Mammary epithelial cell (primary cell): ENCODE measurements at regions not wholly inside any gene's neighbourhood (a gene's known extent, or its start where the extent isn't known, plus 50 kb on each side); places are given as distances from the start of the nearest gene placed in this dataset.

Experiments
- CTCF ChIP-seq, 2 donors: IDR thresholded peaks in 1 of 2; conservative IDR thresholded peaks in 1 of 2; 2 replicates each; pipeline ENCODE4 v1.5.1; 2011 to 2012; ENCODE audit warnings: inconsistent platforms in 2 of 2, low read length in 2 of 2, mild to moderate bottlenecking in 2 of 2, control low read depth in 1 of 2, low read depth in 1 of 2; ENCODE audit not compliant: insufficient read depth in 1 of 2; ENCODE audit errors: extremely low read depth in 1 of 2
- EZH2 ChIP-seq: IDR thresholded peaks from 2 replicates; pipeline ENCODE4 v1.6.1; 2012; ENCODE audit warnings: low read length, inconsistent platforms, borderline replicate concordance

GRCh38 chr6:79755967-79756366 is 124.8 kb downstream of the SH3BGRL2 start:
- no peak for TF ChIP-seq EZH2
- TF ChIP-seq CTCF (conservative IDR thresholded peaks at IDR 0.05 in 1 of 2, IDR thresholded peaks at IDR 0.05 in 1 of 2; ENCODE audit: extremely low read depth in 1 of 2, insufficient read depth in 1 of 2, low read depth in 1 of 2, low read length in 2 of 2), result no peak
